Gastrocnemius medialis (tissue), 4 donors: ENCODE measurements at regions not wholly inside any gene's neighbourhood (a gene's known extent, or its start where the extent isn't known, plus 50 kb on each side); places are given as distances from the start of the nearest gene placed in this dataset.

Source experiments
- POLR2A ChIP-seq, 2 donors: fragments of 450-650 bp; IDR thresholded peaks; one replicate each; pipeline ENCODE4 v1.6.1; 2017; ENCODE audit warnings: antibody characterized with exemption in 2 of 2, mild to moderate bottlenecking in 2 of 2, moderate library complexity in 2 of 2
- TF ChIP-seq, protein P1 (sequence below), 5 experiments: fragments of 450-650 bp in 3 of 5; fragments of 200-600 bp in 2 of 5; sonication (generic) in 2 of 5; IDR thresholded peaks in 4 of 5; conservative IDR thresholded peaks in 1 of 5; 1 replicate in 4 of 5; 2 replicates in 1 of 5; pipeline ENCODE4 v1.5.1; 2016 to 2019; ENCODE audit warnings: antibody characterized with exemption in 5 of 5, mild to moderate bottlenecking in 3 of 5, moderate library complexity in 3 of 5

DNA sequence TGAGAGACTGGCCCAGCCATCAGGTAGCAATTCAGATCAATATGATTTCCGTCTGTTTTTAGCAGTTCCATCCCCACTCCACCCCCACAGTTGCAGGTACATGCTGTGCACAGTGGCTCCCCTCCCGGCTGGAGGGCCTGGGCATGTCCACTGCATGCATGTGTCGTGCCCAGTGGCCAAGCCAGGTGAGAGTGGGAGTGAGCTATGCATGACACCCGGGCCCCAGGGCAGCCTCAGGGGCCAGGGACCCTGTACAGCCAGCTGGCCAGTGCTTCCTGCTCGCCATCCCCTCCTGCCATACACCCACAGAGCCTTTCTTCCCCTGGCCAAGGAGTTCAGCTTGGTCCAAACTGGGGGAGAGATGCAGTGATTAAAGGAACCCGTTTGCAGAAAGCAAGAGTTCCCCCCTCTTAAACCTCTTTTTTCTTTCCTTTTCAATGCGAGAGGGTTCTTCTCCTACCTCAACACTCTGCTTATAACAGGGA, 135.3 kb downstream of the THBS2 start:
- TF ChIP-seq, protein P1, sequence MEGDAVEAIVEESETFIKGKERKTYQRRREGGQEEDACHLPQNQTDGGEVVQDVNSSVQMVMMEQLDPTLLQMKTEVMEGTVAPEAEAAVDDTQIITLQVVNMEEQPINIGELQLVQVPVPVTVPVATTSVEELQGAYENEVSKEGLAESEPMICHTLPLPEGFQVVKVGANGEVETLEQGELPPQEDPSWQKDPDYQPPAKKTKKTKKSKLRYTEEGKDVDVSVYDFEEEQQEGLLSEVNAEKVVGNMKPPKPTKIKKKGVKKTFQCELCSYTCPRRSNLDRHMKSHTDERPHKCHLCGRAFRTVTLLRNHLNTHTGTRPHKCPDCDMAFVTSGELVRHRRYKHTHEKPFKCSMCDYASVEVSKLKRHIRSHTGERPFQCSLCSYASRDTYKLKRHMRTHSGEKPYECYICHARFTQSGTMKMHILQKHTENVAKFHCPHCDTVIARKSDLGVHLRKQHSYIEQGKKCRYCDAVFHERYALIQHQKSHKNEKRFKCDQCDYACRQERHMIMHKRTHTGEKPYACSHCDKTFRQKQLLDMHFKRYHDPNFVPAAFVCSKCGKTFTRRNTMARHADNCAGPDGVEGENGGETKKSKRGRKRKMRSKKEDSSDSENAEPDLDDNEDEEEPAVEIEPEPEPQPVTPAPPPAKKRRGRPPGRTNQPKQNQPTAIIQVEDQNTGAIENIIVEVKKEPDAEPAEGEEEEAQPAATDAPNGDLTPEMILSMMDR (IDR thresholded peaks at IDR 0.05 in 4 of 5, conservative IDR thresholded peaks at IDR 0.05 in 1 of 5), result no peak
- TF ChIP-seq POLR2A (IDR thresholded peaks at IDR 0.05), result no peak
